Neural cell (in vitro differentiated cells): ENCODE measurements at regions not wholly inside any gene's neighbourhood (a gene's known extent, or its start where the extent isn't known, plus 50 kb on each side); places are given as distances from the start of the nearest gene placed in this dataset.
"Not testable (repeated sequence)": the region's sequence is repeated elsewhere in the genome, so short reads cannot be mapped to it uniquely, and the experiment has no call there.

Experiments
- EP300 ChIP-seq: fragments of 450-650 bp; conservative IDR thresholded peaks from 2 replicates; pipeline ENCODE4 v1.6.1; 2014; ENCODE audit warnings: antibody characterized with exemption, mild to moderate bottlenecking, moderate library complexity; ENCODE audit not compliant: poor library complexity, severe bottlenecking
- EZH2 ChIP-seq: fragments of 200-600, 300-800 bp; shearing (Covaris generic), sonication (generic); IDR thresholded peaks from 2 replicates; pipeline ENCODE4 v1.6.1; 2014; ENCODE audit warnings: antibody characterized with exemption, low read length, borderline replicate concordance, mild to moderate bottlenecking; ENCODE audit not compliant: insufficient read depth, poor library complexity, severe bottlenecking
- POLR2AphosphoS5 ChIP-seq: IDR thresholded peaks from 2 replicates; pipeline ENCODE4 v1.6.1; 2012
- RAD21 ChIP-seq: fragments of 450-650 bp; conservative IDR thresholded peaks from 2 replicates; pipeline ENCODE4 v1.6.1; 2014; ENCODE audit warnings: antibody characterized with exemption, mild to moderate bottlenecking, moderate library complexity
- TF ChIP-seq, protein P1 (sequence below): fragments of 450-650 bp; IDR thresholded peaks from 2 replicates; pipeline ENCODE4 v1.5.1; 2014; ENCODE audit warnings: antibody characterized with exemption, mild to moderate bottlenecking, moderate library complexity; ENCODE audit not compliant: poor library complexity, severe bottlenecking
- TF ChIP-seq, protein P2 (sequence below): IDR thresholded peaks from 2 replicates; pipeline ENCODE4 v1.6.1; 2012; ENCODE audit warnings: borderline replicate concordance

GRCh38 chr2:132315546-132315945, 101.1 kb upstream of the GPR39 start:
- not testable (repeated sequence) for TF ChIP-seq POLR2AphosphoS5, EZH2, RAD21, EP300
- TF ChIP-seq, protein P1, sequence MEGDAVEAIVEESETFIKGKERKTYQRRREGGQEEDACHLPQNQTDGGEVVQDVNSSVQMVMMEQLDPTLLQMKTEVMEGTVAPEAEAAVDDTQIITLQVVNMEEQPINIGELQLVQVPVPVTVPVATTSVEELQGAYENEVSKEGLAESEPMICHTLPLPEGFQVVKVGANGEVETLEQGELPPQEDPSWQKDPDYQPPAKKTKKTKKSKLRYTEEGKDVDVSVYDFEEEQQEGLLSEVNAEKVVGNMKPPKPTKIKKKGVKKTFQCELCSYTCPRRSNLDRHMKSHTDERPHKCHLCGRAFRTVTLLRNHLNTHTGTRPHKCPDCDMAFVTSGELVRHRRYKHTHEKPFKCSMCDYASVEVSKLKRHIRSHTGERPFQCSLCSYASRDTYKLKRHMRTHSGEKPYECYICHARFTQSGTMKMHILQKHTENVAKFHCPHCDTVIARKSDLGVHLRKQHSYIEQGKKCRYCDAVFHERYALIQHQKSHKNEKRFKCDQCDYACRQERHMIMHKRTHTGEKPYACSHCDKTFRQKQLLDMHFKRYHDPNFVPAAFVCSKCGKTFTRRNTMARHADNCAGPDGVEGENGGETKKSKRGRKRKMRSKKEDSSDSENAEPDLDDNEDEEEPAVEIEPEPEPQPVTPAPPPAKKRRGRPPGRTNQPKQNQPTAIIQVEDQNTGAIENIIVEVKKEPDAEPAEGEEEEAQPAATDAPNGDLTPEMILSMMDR, result not testable (repeated sequence)
- TF ChIP-seq, protein P2, sequence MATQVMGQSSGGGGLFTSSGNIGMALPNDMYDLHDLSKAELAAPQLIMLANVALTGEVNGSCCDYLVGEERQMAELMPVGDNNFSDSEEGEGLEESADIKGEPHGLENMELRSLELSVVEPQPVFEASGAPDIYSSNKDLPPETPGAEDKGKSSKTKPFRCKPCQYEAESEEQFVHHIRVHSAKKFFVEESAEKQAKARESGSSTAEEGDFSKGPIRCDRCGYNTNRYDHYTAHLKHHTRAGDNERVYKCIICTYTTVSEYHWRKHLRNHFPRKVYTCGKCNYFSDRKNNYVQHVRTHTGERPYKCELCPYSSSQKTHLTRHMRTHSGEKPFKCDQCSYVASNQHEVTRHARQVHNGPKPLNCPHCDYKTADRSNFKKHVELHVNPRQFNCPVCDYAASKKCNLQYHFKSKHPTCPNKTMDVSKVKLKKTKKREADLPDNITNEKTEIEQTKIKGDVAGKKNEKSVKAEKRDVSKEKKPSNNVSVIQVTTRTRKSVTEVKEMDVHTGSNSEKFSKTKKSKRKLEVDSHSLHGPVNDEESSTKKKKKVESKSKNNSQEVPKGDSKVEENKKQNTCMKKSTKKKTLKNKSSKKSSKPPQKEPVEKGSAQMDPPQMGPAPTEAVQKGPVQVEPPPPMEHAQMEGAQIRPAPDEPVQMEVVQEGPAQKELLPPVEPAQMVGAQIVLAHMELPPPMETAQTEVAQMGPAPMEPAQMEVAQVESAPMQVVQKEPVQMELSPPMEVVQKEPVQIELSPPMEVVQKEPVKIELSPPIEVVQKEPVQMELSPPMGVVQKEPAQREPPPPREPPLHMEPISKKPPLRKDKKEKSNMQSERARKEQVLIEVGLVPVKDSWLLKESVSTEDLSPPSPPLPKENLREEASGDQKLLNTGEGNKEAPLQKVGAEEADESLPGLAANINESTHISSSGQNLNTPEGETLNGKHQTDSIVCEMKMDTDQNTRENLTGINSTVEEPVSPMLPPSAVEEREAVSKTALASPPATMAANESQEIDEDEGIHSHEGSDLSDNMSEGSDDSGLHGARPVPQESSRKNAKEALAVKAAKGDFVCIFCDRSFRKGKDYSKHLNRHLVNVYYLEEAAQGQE, result not testable (repeated sequence)
